ENCODE measurements at regions not wholly inside any gene's neighbourhood (a gene's known extent, or its start where the extent isn't known, plus 50 kb on each side); places are given as distances from the start of the nearest gene placed in this dataset.

GRCh38 chr18:55856679-55857078, 268.7 kb upstream of the TCF4 start:
- Histone ChIP-seq H3K27me3 (no peaks in the 10 kb centered on the region), H3K36me3 (no peaks in the 10 kb centered on the region), H3K27ac (no peak overlapping the region), H3K4me1 (no peaks in the 10 kb centered on the region), H3K4me3 (no peak overlapping the region), H3K9me3 (no peaks in the 10 kb centered on the region)
- no peak for ATAC-seq
- no peak for TF ChIP-seq EP300 (IDR thresholded peaks at IDR 0.05)
- TF ChIP-seq POLR2A (IDR thresholded peaks at IDR 0.05) = no peak
- no peak for TF ChIP-seq CTCF (IDR thresholded peaks at IDR 0.05)
- no peak for TF ChIP-seq POLR2AphosphoS5 (IDR thresholded peaks at IDR 0.05)

GRCh38 chr18:55856229-55856628, 268.2 kb upstream of the TCF4 start:
- no peaks in the 10 kb centered on the region for H3K9me3 ChIP-seq
- no peak overlapping the region for H3K27ac ChIP-seq
- no peak overlapping the region for H3K4me3 ChIP-seq
- TF ChIP-seq POLR2AphosphoS5 (IDR thresholded peaks at IDR 0.05) = no peak
- TF ChIP-seq POLR2A (IDR thresholded peaks at IDR 0.05) = no peak
- TF ChIP-seq CTCF (IDR thresholded peaks at IDR 0.05) = no peak
- no peak for TF ChIP-seq EP300 (IDR thresholded peaks at IDR 0.05)
- 29 to 36% methylated on average over 2 of the region's 2 CpGs for WGBS, 2 donors (ENCODE audit: low coverage in 1 of 2)
- H3K36me3 ChIP-seq = no peaks in the 10 kb centered on the region
- no peaks in the 10 kb centered on the region for H3K4me1 ChIP-seq
- ATAC-seq = no peak
- H3K27me3 ChIP-seq = no peaks in the 10 kb centered on the region

- TF ChIP-seq POLR2AphosphoS5 (IDR thresholded peaks at IDR 0.05) = no peak
- no peak for TF ChIP-seq EP300 (IDR thresholded peaks at IDR 0.05)
- TF ChIP-seq POLR2A (IDR thresholded peaks at IDR 0.05) = no peak
- no peak for TF ChIP-seq CTCF (IDR thresholded peaks at IDR 0.05)
- Histone ChIP-seq H3K9me3 (no peaks in the 10 kb centered on the region), H3K4me3 (no peak overlapping the region), H3K36me3 (no peaks in the 10 kb centered on the region), H3K27ac (no peak overlapping the region), H3K4me1 (peaks cover 0 to 9% (median 0%) of the 10 kb centered on the region in 3 donors), H3K27me3 (no peaks in the 10 kb centered on the region)
- WGBS, 2 donors (ENCODE audit: low coverage in 1 of 2) = 76 to 93% methylated on average over 2 to 3 of the region's 3 CpGs
- ATAC-seq = no peak
These were observed 265.3 kb upstream of the TCF4 start for GRCh38 chr18:55853268-55853667.

GRCh38 chr18:55850904-55851303, 262.9 kb upstream of the TCF4 start:
- Histone ChIP-seq H3K36me3 (no peaks in the 10 kb centered on the region), H3K9me3 (no peaks in the 10 kb centered on the region), H3K4me1 (peaks cover 0 to 9% (median 0%) of the 10 kb centered on the region in 3 donors), H3K27ac (no peak overlapping the region), H3K4me3 (no peak overlapping the region), H3K27me3 (no peaks in the 10 kb centered on the region)
- 88 to 94% methylated on average over 6 of the region's 8 CpGs for WGBS, 2 donors (ENCODE audit: low coverage in 1 of 2)
- no peak for ATAC-seq
- TF ChIP-seq POLR2AphosphoS5 (IDR thresholded peaks at IDR 0.05) (no peak), CTCF (IDR thresholded peaks at IDR 0.05) (no peak), POLR2A (IDR thresholded peaks at IDR 0.05) (no peak), EP300 (IDR thresholded peaks at IDR 0.05) (no peak)

GRCh38 chr18:55849391-55849790, 261.4 kb upstream of the TCF4 start:
- Histone ChIP-seq H3K9me3 (no peaks in the 10 kb centered on the region), H3K4me3 (no peak overlapping the region), H3K36me3 (no peaks in the 10 kb centered on the region), H3K27ac (no peak overlapping the region), H3K27me3 (no peaks in the 10 kb centered on the region), H3K4me1 (peaks cover 0 to 9% (median 0%) of the 10 kb centered on the region in 3 donors)
- no peak for ATAC-seq
- 40 to 50% methylated on average over 1 of the region's 1 CpG for WGBS, 2 donors (ENCODE audit: low coverage in 1 of 2)
- TF ChIP-seq POLR2AphosphoS5 (IDR thresholded peaks at IDR 0.05) (no peak), EP300 (IDR thresholded peaks at IDR 0.05) (no peak), CTCF (IDR thresholded peaks at IDR 0.05) (no peak), POLR2A (IDR thresholded peaks at IDR 0.05) (no peak)

All from gastroesophageal sphincter (tissue), 4 donors.